SK-N-SH (cell line): ENCODE measurements at regions not wholly inside any gene's neighbourhood (a gene's known extent, or its start where the extent isn't known, plus 50 kb on each side); places are given as distances from the start of the nearest gene placed in this dataset.

Experiments used
- JUND ChIP-seq: IDR thresholded peaks from 2 replicates; pipeline ENCODE4 v1.4.0; 2012
- POLR2AphosphoS5 ChIP-seq: IDR thresholded peaks from 2 replicates; pipeline ENCODE4 v1.6.1; 2012; ENCODE audit warnings: low read depth, low read length
- RAD21 ChIP-seq: IDR thresholded peaks from 2 replicates; pipeline ENCODE4 v1.6.1; 2012; ENCODE audit warnings: mild to moderate bottlenecking, low read length
- RCOR1 ChIP-seq: fragments of 150-350 bp; IDR thresholded peaks from 2 replicates; pipeline ENCODE4 v1.6.1; 2017; ENCODE audit warnings: antibody characterized with exemption, low read length
- SIN3A ChIP-seq: IDR thresholded peaks from 2 replicates; pipeline ENCODE4 v1.6.1; 2012; ENCODE audit warnings: low read depth, mild to moderate bottlenecking, low read length, moderate library complexity, borderline replicate concordance
- TF ChIP-seq, protein P1 (sequence below): fragments of 200-600 bp; sonication (generic); IDR thresholded peaks from 2 replicates; pipeline ENCODE4 v1.6.1; 2017; ENCODE audit warnings: antibody characterized with exemption, mild to moderate bottlenecking, moderate library complexity
- TF ChIP-seq, protein P2 (sequence below): IDR thresholded peaks from 2 replicates; pipeline ENCODE4 v1.4.0; 2012; ENCODE audit warnings: low read depth
- TF ChIP-seq, protein P3 (sequence below): IDR thresholded peaks from 2 replicates; pipeline ENCODE4; 2012

DNA sequence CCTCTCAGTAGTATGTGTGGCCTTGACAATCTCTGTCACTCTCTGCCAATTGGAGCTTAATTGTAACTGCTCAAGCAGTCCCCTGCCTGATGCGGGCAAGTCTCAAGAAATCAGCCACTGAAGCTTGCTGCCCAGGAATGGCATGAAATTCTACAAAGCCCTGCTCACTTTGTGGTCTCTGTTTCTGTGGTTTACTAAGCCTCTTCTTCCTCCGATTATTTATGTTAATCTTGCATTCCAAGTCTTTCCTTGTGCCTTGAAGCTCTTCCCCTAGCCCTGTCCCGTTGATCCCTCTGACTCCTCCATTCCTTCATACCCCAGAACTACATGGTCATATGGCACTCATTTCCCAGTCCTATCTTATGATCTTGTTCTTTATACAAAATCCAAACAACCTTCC, 489.3 kb upstream of the CHST9 start:
- TF ChIP-seq JUND: no peak
- TF ChIP-seq, protein P1, sequence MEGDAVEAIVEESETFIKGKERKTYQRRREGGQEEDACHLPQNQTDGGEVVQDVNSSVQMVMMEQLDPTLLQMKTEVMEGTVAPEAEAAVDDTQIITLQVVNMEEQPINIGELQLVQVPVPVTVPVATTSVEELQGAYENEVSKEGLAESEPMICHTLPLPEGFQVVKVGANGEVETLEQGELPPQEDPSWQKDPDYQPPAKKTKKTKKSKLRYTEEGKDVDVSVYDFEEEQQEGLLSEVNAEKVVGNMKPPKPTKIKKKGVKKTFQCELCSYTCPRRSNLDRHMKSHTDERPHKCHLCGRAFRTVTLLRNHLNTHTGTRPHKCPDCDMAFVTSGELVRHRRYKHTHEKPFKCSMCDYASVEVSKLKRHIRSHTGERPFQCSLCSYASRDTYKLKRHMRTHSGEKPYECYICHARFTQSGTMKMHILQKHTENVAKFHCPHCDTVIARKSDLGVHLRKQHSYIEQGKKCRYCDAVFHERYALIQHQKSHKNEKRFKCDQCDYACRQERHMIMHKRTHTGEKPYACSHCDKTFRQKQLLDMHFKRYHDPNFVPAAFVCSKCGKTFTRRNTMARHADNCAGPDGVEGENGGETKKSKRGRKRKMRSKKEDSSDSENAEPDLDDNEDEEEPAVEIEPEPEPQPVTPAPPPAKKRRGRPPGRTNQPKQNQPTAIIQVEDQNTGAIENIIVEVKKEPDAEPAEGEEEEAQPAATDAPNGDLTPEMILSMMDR: no peak
- no peak for TF ChIP-seq SIN3A
- TF ChIP-seq POLR2AphosphoS5: no peak
- no peak for TF ChIP-seq RAD21
- TF ChIP-seq, protein P2, sequence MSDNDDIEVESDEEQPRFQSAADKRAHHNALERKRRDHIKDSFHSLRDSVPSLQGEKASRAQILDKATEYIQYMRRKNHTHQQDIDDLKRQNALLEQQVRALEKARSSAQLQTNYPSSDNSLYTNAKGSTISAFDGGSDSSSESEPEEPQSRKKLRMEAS: no peak
- TF ChIP-seq, protein P3, sequence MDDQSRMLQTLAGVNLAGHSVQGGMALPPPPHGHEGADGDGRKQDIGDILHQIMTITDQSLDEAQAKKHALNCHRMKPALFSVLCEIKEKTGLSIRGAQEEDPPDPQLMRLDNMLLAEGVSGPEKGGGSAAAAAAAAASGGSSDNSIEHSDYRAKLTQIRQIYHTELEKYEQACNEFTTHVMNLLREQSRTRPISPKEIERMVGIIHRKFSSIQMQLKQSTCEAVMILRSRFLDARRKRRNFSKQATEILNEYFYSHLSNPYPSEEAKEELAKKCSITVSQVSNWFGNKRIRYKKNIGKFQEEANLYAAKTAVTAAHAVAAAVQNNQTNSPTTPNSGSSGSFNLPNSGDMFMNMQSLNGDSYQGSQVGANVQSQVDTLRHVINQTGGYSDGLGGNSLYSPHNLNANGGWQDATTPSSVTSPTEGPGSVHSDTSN: no peak
- TF ChIP-seq RCOR1: no peak
